Neural crest cell (in vitro differentiated cells): ENCODE measurements at regions not wholly inside any gene's neighbourhood (a gene's known extent, or its start where the extent isn't known, plus 50 kb on each side); places are given as distances from the start of the nearest gene placed in this dataset.

ENCODE experiments used
- DNase-seq: peaks from one replicate; pipeline ENCODE4 v3.0.0; 2021; ENCODE audit warnings: low read depth, mixed read lengths, low spot score
- H3K27ac Mint-ChIP-seq: one replicate; pipeline ENCODE4 v1.8.0; 2021; ENCODE audit warnings: mild to moderate bottlenecking, mixed read lengths; ENCODE audit not compliant: unreplicated experiment
- H3K27me3 Mint-ChIP-seq: 2 replicates; pipeline ENCODE4 v1.8.0; 2021; ENCODE audit warnings: low read depth, mild to moderate bottlenecking, mixed read lengths
- H3K36me3 Mint-ChIP-seq: 2 replicates; pipeline ENCODE4 v1.8.0; 2021; ENCODE audit warnings: low read depth, mild to moderate bottlenecking, mixed read lengths
- H3K4me1 Mint-ChIP-seq: 2 replicates; pipeline ENCODE4 v1.8.0; 2021; ENCODE audit warnings: mixed read lengths
- H3K4me3 Mint-ChIP-seq: one replicate; pipeline ENCODE4 v1.8.0; 2021; ENCODE audit warnings: mild to moderate bottlenecking, mixed read lengths
- H3K9me3 Mint-ChIP-seq: 2 replicates; pipeline ENCODE4 v1.8.0; 2021; ENCODE audit warnings: mixed read lengths
- CTCF ChIP-seq: fragments of 200-600 bp; sonication (generic); conservative IDR thresholded peaks from 2 replicates; pipeline ENCODE4 v1.5.0; 2021; ENCODE audit warnings: antibody characterized with exemption, mild to moderate bottlenecking

DNA sequence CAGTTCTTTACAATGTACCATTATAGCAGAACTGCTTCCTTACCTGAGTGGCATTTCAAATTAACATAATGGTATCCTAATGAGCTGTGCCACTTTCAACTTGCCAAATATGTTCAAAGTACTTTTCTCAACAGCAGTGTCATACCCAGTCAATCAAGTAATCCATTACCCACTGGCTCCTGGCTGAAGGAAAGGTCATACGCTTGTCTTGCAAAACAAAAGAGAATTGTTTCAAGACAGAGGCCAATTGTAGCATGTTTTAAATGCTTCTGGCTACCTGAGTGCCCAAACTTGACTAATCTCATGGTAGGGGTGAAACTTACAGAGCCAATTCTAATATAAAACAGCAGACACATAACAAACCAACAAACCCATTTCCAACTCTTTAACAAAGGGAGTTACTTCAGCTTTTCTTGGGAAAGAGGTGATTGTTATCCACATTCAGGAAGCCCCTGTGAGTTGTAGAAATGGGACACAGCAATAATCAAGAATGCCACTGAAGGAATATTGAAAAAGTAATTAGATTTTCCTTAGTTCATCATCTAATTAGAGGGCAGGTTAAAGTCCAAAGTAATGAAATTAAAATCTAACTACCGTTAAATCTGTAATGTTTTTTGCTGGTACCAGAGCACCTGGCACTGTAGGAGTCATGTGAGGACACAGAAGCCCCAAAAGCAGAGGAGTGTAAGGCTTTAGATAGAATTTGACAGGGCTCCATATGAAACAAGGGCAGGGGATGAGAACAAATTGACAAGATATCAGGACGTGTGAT is 241.9 kb downstream of the RWDD3 start:
- peaks cover 7% of the 10 kb centered on the region for H3K36me3 Mint-ChIP-seq
- H3K27me3 Mint-ChIP-seq = no peaks in the 10 kb centered on the region
- peaks cover 10% of the 10 kb centered on the region for H3K9me3 Mint-ChIP-seq
- TF ChIP-seq CTCF = no peak
- no peak for DNase-seq
- no peaks in the 10 kb centered on the region for H3K4me1 Mint-ChIP-seq
- H3K4me3 Mint-ChIP-seq = no peak overlapping the region
- H3K27ac Mint-ChIP-seq = no peak overlapping the region

GRCh38 chr1:95496307-95496706 is 262.3 kb downstream of the RWDD3 start:
- Mint-ChIP-seq H3K27me3 (no peaks in the 10 kb centered on the region), H3K4me3 (no peak overlapping the region), H3K9me3 (no peaks in the 10 kb centered on the region), H3K4me1 (no peaks in the 10 kb centered on the region), H3K27ac (no peak overlapping the region), H3K36me3 (no peaks in the 10 kb centered on the region)
- no peak for DNase-seq
- TF ChIP-seq CTCF = no peak

- Mint-ChIP-seq H3K36me3 (no peaks in the 10 kb centered on the region), H3K4me3 (no peak overlapping the region), H3K27ac (no peak overlapping the region), H3K27me3 (no peaks in the 10 kb centered on the region), H3K9me3 (no peaks in the 10 kb centered on the region), H3K4me1 (no peaks in the 10 kb centered on the region)
- no peak for TF ChIP-seq CTCF
- no peak for DNase-seq
Measured at GRCh38 chr1:95496773-95497172, 262.8 kb downstream of the RWDD3 start.

DNA sequence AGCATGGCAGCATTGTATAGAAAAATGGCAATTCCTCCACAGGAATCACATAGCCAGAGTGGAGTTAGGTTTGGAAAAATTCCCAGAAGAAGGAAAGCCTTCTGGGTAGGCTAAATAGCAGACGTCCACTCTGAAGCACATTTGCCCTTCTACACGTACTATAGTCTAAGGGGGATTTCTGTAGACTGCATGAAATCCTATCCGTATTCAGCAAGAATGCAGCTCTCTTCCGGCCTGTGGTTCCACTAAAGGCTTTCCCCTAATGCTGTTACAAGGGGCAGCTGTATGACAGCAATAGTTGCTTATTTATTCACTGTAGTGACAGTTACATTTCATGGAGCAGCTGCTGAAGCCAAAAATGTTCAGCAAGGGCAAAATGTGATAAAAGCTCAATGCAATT is 263.6 kb downstream of the RWDD3 start:
- H3K9me3 Mint-ChIP-seq = no peaks in the 10 kb centered on the region
- H3K4me1 Mint-ChIP-seq = no peaks in the 10 kb centered on the region

GRCh38 chr1:95503278-95504030 is 269.4 kb downstream of the RWDD3 start:
- Mint-ChIP-seq H3K9me3 (no peaks in the 10 kb centered on the region), H3K4me1 (no peaks in the 10 kb centered on the region), H3K4me3 (no peak overlapping the region), H3K36me3 (no peaks in the 10 kb centered on the region), H3K27ac (no peak overlapping the region), H3K27me3 (no peaks in the 10 kb centered on the region)
- no peak for TF ChIP-seq CTCF
- DNase-seq = no peak

More for the DNA sequence above, 263.6 kb downstream of the RWDD3 start:
- TF ChIP-seq CTCF = no peak
- H3K27me3 Mint-ChIP-seq = no peaks in the 10 kb centered on the region
- H3K36me3 Mint-ChIP-seq = no peaks in the 10 kb centered on the region
- DNase-seq = no peak
- no peak overlapping the region for H3K27ac Mint-ChIP-seq
- H3K4me3 Mint-ChIP-seq = no peak overlapping the region
